HG02678 (cell line): ENCODE measurements at regions not wholly inside any gene's neighbourhood (a gene's known extent, or its start where the extent isn't known, plus 50 kb on each side); places are given as distances from the start of the nearest gene placed in this dataset.

Experiments
- ATAC-seq: cut with Tn5 transposase; IDR thresholded peaks from one replicate; pipeline ENCODE4 v1.9.1; 2021; ENCODE audit warnings: mild to moderate bottlenecking, moderate library complexity; ENCODE audit not compliant: unreplicated experiment

- ATAC-seq, result peak; percentile 48
Measured at GRCh38 chrX:134172588-134173259, 64.3 kb upstream of the CCDC160 start.

- no peak for ATAC-seq
Measured at GRCh38 chrX:134173541-134174272, 63.3 kb upstream of the CCDC160 start.

- no peak for ATAC-seq
Measured at GRCh38 chrX:134174273-134174660, 62.7 kb upstream of the CCDC160 start.

GRCh38 chrX:134174859-134175258 is 62.1 kb upstream of the CCDC160 start:
- no peak for ATAC-seq

- no peak for ATAC-seq
Measured at GRCh38 chrX:134177527-134177926, 59.5 kb upstream of the CCDC160 start.

GRCh38 chrX:134180601-134181274 is 56.2 kb upstream of the CCDC160 start:
- ATAC-seq, result no peak

GRCh38 chrX:134181275-134181660 is 55.7 kb upstream of the CCDC160 start:
- ATAC-seq, result no peak

- no peak for ATAC-seq
Measured at GRCh38 chrX:134183665-134184064, 53.3 kb upstream of the CCDC160 start.

GRCh38 chrX:134184936-134185335 is 52.0 kb upstream of the CCDC160 start:
- ATAC-seq, result no peak

GRCh38 chrX:134186362-134187121 is 50.4 kb upstream of the CCDC160 start:
- peak; percentile 90 for ATAC-seq
